Effector memory CD4-positive, alpha-beta T cell (primary cell): ENCODE measurements at regions not wholly inside any gene's neighbourhood (a gene's known extent, or its start where the extent isn't known, plus 50 kb on each side); places are given as distances from the start of the nearest gene placed in this dataset.

Experiments
- DNase-seq, 3 donors: peaks; one replicate each; pipeline ENCODE4 v3.0.0-alpha.2; 2020
- H3K27ac ChIP-seq: 2 replicates; pipeline ENCODE4 v1.7.0; 2013; ENCODE audit warnings: mild to moderate bottlenecking, low read length, moderate library complexity; ENCODE audit not compliant: insufficient read depth, poor library complexity, severe bottlenecking
- H3K27me3 ChIP-seq: replicated peaks from 2 replicates; pipeline ENCODE4 v1.7.0; 2013; ENCODE audit warnings: mild to moderate bottlenecking, low read length; ENCODE audit not compliant: insufficient read depth, control insufficient read depth, poor library complexity, severe bottlenecking
- H3K36me3 ChIP-seq: 2 replicates; pipeline ENCODE4 v1.7.0; 2013; ENCODE audit warnings: mild to moderate bottlenecking, low read length, moderate library complexity; ENCODE audit not compliant: control insufficient read depth, insufficient read depth
- H3K4me1 ChIP-seq: 2 replicates; pipeline ENCODE4 v1.7.0; 2013; ENCODE audit warnings: low read length, mild to moderate bottlenecking; ENCODE audit not compliant: control insufficient read depth, insufficient read depth, poor library complexity, severe bottlenecking
- H3K4me3 ChIP-seq: 2 replicates; pipeline ENCODE4 v1.7.0; 2013; ENCODE audit warnings: low read length, low read depth, mild to moderate bottlenecking; ENCODE audit not compliant: insufficient read depth, poor library complexity, severe bottlenecking
- H3K9me3 ChIP-seq: 2 replicates; pipeline ENCODE4 v1.7.0; 2013; ENCODE audit warnings: mild to moderate bottlenecking, low read length, moderate library complexity; ENCODE audit not compliant: control insufficient read depth

DNA sequence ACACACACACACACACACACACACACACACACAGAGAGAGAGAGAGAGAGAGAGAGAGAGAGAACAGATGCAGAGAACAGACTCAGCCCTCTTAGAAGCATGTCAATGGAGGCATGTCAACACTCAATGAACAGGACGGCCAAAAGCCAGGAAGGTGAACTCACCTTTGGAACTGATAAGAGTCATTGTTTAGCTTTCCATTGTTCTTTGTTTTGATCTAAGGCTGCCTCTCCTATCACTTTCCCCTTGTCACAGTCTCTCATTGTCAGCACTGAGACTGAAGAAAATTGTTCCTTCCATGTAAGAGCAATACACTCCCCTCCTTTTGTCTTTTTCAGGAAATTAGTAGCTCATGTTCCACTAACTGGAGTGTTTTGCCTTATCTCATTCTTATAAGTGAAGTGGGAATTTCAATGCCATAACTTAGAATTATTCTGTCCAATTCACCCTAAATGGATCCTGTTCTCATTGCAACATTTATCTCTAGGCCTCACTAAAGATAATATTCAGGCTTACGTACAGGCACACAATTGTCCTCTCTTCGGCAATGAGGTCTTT lies 218.0 kb downstream of the DUSP6 start:
- Histone ChIP-seq H3K27ac (no peak overlapping the region), H3K4me3 (no peak overlapping the region), H3K4me1 (no peaks in the 10 kb centered on the region), H3K36me3 (no peaks in the 10 kb centered on the region), H3K27me3 (no peaks in the 10 kb centered on the region), H3K9me3 (no peaks in the 10 kb centered on the region)
- no peak for DNase-seq

DNA sequence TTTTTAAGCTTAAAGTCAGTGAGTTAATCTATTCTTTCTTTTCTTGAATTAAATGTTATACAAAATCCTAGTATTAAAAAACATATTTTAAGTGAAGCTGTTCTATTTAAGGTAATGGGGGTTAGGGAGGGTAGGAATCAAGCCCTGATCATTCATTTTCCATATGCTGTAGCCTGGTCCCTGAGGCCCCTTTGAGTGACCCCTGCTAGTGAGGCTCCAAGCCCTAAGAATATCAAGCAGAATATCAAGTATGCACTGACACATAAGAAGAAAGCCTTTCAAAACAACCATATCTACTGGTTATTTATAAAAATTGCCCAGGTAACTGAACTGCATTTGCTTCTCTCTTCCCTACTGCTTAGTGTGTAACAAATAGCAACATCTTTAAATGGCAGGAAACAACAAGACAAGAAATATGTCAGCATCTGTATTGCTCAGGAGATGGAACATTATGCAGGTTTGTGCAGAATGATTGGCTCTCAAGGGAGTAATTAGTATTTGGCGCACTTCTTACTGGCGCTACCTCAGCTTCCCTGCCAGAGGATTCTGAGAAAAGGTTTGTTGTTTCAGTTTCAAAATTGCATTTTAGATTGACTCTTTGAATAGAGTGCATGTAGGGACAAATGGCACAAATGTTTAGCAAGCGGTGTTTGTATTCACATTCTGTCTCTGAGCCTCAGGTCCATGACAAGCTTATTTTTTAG lies 223.0 kb downstream of the DUSP6 start:
- H3K27me3 ChIP-seq, result no peaks in the 10 kb centered on the region
- H3K4me1 ChIP-seq, result no peaks in the 10 kb centered on the region
- DNase-seq, result no peak
- no peaks in the 10 kb centered on the region for H3K36me3 ChIP-seq
- H3K27ac ChIP-seq, result no peak overlapping the region
- H3K9me3 ChIP-seq, result no peaks in the 10 kb centered on the region
- no peak overlapping the region for H3K4me3 ChIP-seq

DNA sequence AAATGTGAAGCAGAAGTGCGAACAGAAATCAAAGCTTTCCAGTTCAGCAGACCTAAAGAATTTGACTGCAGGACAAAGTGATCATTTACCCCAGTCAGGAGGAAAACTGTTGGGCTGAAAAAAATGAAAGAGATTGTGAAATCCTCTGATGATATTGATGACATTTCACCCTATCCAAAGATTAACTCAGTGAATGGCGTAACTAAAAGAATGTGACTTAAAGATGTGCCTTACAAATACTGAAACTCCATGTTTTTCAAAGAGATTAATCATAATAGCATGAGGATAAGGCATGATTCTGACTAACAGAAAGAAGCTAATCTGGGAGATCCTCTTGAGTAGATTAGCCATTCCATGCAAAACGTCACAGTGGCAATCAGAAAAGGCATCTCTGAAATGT lies 225.6 kb downstream of the DUSP6 start:
- H3K36me3 ChIP-seq, result no peaks in the 10 kb centered on the region
- H3K27me3 ChIP-seq, result no peaks in the 10 kb centered on the region
- H3K9me3 ChIP-seq, result no peaks in the 10 kb centered on the region
- no peak overlapping the region for H3K27ac ChIP-seq
- no peak for DNase-seq
- H3K4me1 ChIP-seq, result no peaks in the 10 kb centered on the region
- no peak overlapping the region for H3K4me3 ChIP-seq

DNA sequence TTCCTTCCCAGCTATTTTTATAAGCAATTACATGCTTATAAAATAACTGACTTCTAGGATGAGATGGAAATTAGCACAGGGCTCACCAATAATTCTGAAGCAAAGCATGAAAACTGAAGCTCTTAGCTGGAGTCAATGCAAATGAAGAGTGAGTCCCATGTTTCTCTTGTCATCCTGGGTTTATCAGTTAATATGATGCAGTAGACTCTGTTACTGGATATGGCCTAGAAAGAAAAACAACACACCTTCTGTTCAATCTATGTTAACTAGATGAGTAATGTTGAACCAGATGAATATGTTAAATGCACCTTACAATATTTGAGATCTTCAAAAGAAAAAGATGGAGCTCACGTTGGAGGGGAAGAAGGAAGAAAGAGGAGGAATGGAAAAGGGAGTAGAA lies 229.4 kb downstream of the DUSP6 start:
- H3K9me3 ChIP-seq, result no peaks in the 10 kb centered on the region
- no peak for DNase-seq
- no peak overlapping the region for H3K4me3 ChIP-seq
- no peaks in the 10 kb centered on the region for H3K27me3 ChIP-seq
- H3K36me3 ChIP-seq, result no peaks in the 10 kb centered on the region
- H3K4me1 ChIP-seq, result no peaks in the 10 kb centered on the region
- H3K27ac ChIP-seq, result no peak overlapping the region

DNA sequence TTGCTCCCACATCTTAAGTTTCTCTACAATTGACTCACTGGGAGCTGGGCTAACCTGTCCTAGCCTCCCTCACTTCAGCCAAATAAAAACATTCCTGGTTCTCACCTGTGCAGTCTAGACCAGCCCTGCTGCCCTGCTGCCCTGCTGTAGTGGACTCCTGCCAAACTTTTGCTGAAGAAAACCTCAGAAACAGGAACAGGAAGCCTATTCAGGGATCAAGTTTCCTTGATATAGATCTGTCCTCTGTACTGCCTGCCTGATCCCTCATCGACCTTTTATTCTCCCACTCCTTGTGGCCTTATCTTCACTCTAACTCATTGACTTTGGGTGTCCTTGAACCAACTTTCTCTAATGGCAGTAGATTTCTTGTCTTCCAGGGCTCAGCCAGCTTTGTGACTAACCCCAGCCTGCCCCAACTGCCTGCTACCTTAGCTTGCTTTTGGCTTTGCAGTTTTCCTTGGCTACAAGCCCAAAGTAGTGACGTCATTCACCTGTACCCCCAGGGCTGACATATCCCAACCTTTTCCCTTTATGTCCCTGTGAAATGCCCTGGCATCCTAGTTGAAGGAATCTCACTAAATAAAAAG lies 234.8 kb downstream of the DUSP6 start:
- Histone ChIP-seq H3K9me3 (no peaks in the 10 kb centered on the region), H3K4me3 (no peak overlapping the region), H3K27me3 (no peaks in the 10 kb centered on the region), H3K4me1 (no peaks in the 10 kb centered on the region), H3K27ac (no peak overlapping the region), H3K36me3 (no peaks in the 10 kb centered on the region)
- DNase-seq, result no peak

DNA sequence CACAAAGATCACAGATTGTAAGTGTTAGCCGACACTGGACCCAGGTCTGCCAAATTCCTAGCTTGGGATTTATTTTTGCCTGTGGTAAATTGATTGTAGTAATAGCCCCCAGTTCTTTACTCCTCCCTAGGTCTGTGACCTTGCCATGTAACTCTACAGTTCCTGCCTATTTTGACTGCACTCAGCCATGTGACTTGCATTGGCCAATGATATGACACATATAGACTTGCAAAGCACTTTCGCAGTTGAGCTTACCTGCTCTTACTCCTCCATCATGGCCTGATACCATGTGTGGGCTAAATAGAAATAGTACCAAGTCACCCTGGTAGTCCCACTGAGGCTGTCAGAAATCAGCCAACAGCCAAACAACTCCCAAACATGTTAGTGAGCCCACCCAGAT lies 240.3 kb downstream of the DUSP6 start:
- Histone ChIP-seq H3K27ac (no peak overlapping the region), H3K4me1 (no peaks in the 10 kb centered on the region), H3K27me3 (no peaks in the 10 kb centered on the region), H3K36me3 (no peaks in the 10 kb centered on the region), H3K9me3 (no peaks in the 10 kb centered on the region), H3K4me3 (no peak overlapping the region)
- no peak for DNase-seq

DNA sequence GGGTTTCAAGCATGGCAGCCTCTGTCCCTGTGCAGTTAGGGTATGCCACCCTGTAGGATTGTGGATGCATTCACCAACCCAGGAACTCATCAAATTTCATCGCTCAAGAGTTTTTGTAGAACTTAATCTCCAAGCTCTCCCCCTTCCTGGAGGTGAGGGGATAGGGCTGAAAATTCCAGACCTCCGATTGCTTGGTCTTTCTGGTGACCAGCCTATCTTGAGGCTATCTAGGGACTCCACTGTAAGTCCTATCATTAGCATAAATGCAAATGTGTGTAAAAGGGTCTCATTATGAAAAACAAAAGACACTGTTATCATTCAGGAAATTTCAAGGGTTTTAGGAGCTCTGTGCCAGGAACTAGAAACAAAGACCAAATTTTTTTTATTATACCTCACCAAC lies 244.0 kb downstream of the DUSP6 start:
- no peak overlapping the region for H3K4me3 ChIP-seq
- H3K27me3 ChIP-seq, result no peaks in the 10 kb centered on the region
- no peak for DNase-seq
- H3K9me3 ChIP-seq, result no peaks in the 10 kb centered on the region
- no peak overlapping the region for H3K27ac ChIP-seq
- no peaks in the 10 kb centered on the region for H3K4me1 ChIP-seq
- no peaks in the 10 kb centered on the region for H3K36me3 ChIP-seq

DNA sequence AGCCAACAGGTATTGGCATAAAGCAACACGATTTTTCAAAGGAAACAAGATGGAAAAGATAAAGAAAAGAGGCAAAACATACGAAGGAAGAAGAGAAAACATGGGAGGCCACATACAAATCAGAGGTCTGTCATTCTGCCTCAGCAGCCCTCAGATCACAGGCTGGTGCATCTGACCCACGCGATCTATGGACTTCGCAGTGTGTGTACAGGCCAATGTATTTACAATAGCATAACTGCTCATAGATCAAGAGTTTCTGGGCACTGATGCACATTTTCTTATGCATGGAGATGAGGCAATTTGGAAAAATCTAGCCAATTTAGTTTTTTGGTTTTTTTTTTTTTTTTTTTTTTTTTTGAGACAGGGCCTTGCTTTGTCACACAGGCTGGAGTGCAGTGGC lies 245.4 kb downstream of the DUSP6 start:
- Histone ChIP-seq H3K4me3 (no peak overlapping the region), H3K4me1 (no peaks in the 10 kb centered on the region), H3K27ac (no peak overlapping the region), H3K36me3 (no peaks in the 10 kb centered on the region), H3K27me3 (no peaks in the 10 kb centered on the region), H3K9me3 (no peaks in the 10 kb centered on the region)
- no peak for DNase-seq

DNA sequence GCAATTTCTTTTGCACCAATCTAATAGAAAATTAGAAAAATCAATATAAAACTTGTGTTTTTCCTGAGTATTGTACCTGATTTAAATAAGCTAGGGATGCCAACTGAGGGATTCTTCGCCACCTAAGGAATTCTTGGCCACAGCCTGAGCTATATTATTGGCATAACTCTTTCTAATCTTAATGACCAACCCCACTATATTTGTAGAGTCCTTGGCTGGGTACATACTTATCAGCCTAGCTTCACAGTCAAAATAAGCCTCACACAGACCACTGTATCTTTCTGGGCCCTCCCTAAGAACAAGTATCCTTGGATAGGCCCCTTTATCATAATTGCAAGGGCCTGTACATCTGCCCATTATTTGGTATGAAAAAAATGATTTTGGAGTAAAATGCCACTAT lies 247.1 kb downstream of the DUSP6 start:
- H3K36me3 ChIP-seq, result no peaks in the 10 kb centered on the region
- H3K4me1 ChIP-seq, result no peaks in the 10 kb centered on the region
- no peak overlapping the region for H3K4me3 ChIP-seq
- no peaks in the 10 kb centered on the region for H3K9me3 ChIP-seq
- no peak for DNase-seq
- H3K27ac ChIP-seq, result no peak overlapping the region
- no peaks in the 10 kb centered on the region for H3K27me3 ChIP-seq

DNA sequence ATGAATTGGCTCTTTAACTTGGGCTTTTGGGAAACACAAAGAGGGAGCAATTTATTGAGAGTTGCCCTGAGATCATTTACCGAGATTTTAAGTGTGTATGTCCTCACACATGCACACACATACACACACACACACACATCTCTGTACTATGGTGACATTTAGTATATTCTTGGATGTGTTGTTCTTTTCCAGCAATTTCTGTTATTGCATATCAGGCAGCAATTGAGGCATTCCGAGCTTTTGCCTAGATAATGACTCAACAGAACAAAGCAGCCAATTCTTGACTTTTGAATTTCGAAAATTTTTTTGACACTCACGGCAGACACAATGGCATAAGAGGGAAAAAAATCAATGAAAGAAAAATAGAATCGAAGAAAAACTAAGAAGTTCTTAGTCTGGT lies 248.5 kb downstream of the DUSP6 start:
- no peaks in the 10 kb centered on the region for H3K36me3 ChIP-seq
- no peaks in the 10 kb centered on the region for H3K9me3 ChIP-seq
- H3K27ac ChIP-seq, result no peak overlapping the region
- H3K27me3 ChIP-seq, result no peaks in the 10 kb centered on the region
- H3K4me1 ChIP-seq, result no peaks in the 10 kb centered on the region
- no peak overlapping the region for H3K4me3 ChIP-seq
- DNase-seq, result no peak
